Ishikawa (cell line): ENCODE measurements at regions not wholly inside any gene's neighbourhood (a gene's known extent, or its start where the extent isn't known, plus 50 kb on each side); places are given as distances from the start of the nearest gene placed in this dataset.

Experiments used
- CEBPB ChIP-seq: IDR thresholded peaks from 2 replicates; pipeline ENCODE4 v1.6.1; 2012
- CREB1 ChIP-seq: IDR thresholded peaks from 2 replicates; pipeline ENCODE4 v1.6.1; 2012; ENCODE audit warnings: low read depth
- EGR1 ChIP-seq: IDR thresholded peaks from 2 replicates; pipeline ENCODE4 v1.6.1; 2012
- EP300 ChIP-seq: IDR thresholded peaks from 2 replicates; pipeline ENCODE4 v1.6.1; 2012; ENCODE audit warnings: borderline replicate concordance
- FOXM1 ChIP-seq: IDR thresholded peaks from 2 replicates; pipeline ENCODE4 v1.6.1; 2012; ENCODE audit warnings: low read depth, borderline replicate concordance
- NFIC ChIP-seq: IDR thresholded peaks from 2 replicates; pipeline ENCODE4 v1.6.1; 2012
- RAD21 ChIP-seq: IDR thresholded peaks from 2 replicates; pipeline ENCODE4 v1.6.1; 2012; ENCODE audit warnings: low read depth
- TAF1 ChIP-seq: IDR thresholded peaks from 2 replicates; pipeline ENCODE4 v1.6.1; 2012; ENCODE audit warnings: low read depth, mild to moderate bottlenecking
- TCF12 ChIP-seq: IDR thresholded peaks from 2 replicates; pipeline ENCODE4 v1.6.1; 2012; ENCODE audit warnings: low read depth
- TEAD4 ChIP-seq: IDR thresholded peaks from 2 replicates; pipeline ENCODE4 v1.6.1; 2012
- YY1 ChIP-seq: IDR thresholded peaks from 2 replicates; pipeline ENCODE4 v1.6.1; 2012; ENCODE audit warnings: low read depth
- ZBTB7A ChIP-seq: IDR thresholded peaks from 2 replicates; pipeline ENCODE4 v1.6.1; 2012; ENCODE audit warnings: low read depth
- TF ChIP-seq, protein P1 (sequence below): IDR thresholded peaks from 2 replicates; pipeline ENCODE4 v1.6.1; 2012
- TF ChIP-seq, protein P2 (sequence below): IDR thresholded peaks from 2 replicates; pipeline ENCODE4 v1.6.1; 2012; ENCODE audit warnings: low read depth, mild to moderate bottlenecking
- TF ChIP-seq, protein P3 (sequence below): IDR thresholded peaks from 2 replicates; pipeline ENCODE4 v1.6.1; 2012

- no peak for TF ChIP-seq FOXM1
- no peak for TF ChIP-seq CREB1
- TF ChIP-seq RAD21, result no peak
- no peak for TF ChIP-seq TEAD4
- no peak for TF ChIP-seq EP300
- TF ChIP-seq, protein P1, sequence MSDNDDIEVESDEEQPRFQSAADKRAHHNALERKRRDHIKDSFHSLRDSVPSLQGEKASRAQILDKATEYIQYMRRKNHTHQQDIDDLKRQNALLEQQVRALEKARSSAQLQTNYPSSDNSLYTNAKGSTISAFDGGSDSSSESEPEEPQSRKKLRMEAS, result no peak
- TF ChIP-seq YY1, result no peak
- no peak for TF ChIP-seq TAF1
- TF ChIP-seq, protein P2, sequence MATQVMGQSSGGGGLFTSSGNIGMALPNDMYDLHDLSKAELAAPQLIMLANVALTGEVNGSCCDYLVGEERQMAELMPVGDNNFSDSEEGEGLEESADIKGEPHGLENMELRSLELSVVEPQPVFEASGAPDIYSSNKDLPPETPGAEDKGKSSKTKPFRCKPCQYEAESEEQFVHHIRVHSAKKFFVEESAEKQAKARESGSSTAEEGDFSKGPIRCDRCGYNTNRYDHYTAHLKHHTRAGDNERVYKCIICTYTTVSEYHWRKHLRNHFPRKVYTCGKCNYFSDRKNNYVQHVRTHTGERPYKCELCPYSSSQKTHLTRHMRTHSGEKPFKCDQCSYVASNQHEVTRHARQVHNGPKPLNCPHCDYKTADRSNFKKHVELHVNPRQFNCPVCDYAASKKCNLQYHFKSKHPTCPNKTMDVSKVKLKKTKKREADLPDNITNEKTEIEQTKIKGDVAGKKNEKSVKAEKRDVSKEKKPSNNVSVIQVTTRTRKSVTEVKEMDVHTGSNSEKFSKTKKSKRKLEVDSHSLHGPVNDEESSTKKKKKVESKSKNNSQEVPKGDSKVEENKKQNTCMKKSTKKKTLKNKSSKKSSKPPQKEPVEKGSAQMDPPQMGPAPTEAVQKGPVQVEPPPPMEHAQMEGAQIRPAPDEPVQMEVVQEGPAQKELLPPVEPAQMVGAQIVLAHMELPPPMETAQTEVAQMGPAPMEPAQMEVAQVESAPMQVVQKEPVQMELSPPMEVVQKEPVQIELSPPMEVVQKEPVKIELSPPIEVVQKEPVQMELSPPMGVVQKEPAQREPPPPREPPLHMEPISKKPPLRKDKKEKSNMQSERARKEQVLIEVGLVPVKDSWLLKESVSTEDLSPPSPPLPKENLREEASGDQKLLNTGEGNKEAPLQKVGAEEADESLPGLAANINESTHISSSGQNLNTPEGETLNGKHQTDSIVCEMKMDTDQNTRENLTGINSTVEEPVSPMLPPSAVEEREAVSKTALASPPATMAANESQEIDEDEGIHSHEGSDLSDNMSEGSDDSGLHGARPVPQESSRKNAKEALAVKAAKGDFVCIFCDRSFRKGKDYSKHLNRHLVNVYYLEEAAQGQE, result no peak
- TF ChIP-seq ZBTB7A, result no peak
- no peak for TF ChIP-seq EGR1
- no peak for TF ChIP-seq TCF12
- TF ChIP-seq, protein P3, sequence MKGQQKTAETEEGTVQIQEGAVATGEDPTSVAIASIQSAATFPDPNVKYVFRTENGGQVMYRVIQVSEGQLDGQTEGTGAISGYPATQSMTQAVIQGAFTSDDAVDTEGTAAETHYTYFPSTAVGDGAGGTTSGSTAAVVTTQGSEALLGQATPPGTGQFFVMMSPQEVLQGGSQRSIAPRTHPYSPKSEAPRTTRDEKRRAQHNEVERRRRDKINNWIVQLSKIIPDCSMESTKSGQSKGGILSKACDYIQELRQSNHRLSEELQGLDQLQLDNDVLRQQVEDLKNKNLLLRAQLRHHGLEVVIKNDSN, result no peak
- TF ChIP-seq CEBPB, result no peak
Measured at GRCh38 chr2:17441055-17441771, 77.0 kb downstream of the RAD51AP2 start.

DNA sequence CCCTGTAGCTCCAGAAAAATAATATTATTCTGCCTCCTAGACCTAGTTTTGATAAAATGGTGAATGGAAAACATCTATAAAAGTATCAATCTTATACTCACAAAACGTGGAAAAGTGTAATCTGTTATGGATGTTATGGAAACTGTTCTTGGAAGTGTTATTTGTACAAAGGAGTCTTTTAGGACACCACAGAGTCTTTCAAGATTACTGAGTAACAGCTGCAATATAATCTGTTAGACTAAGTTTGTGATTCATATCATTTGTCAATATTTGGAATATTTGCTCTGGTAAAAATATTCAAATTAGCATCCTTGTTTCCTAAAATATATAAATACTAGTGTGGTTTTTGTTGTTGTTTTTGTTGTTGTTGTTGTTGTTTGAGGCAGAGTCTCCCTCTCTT lies 87.9 kb downstream of the RAD51AP2 start:
- no peak for TF ChIP-seq FOXM1
- TF ChIP-seq, protein P3, result no peak
- no peak for TF ChIP-seq NFIC
- TF ChIP-seq, protein P2, result no peak
- no peak for TF ChIP-seq EP300
- TF ChIP-seq CREB1, result no peak
- TF ChIP-seq ZBTB7A, result no peak
- no peak for TF ChIP-seq TEAD4
- TF ChIP-seq YY1, result no peak
- no peak for TF ChIP-seq EGR1
- no peak for TF ChIP-seq CEBPB
- TF ChIP-seq TCF12, result no peak
- no peak for TF ChIP-seq TAF1
- TF ChIP-seq RAD21, result no peak

DNA sequence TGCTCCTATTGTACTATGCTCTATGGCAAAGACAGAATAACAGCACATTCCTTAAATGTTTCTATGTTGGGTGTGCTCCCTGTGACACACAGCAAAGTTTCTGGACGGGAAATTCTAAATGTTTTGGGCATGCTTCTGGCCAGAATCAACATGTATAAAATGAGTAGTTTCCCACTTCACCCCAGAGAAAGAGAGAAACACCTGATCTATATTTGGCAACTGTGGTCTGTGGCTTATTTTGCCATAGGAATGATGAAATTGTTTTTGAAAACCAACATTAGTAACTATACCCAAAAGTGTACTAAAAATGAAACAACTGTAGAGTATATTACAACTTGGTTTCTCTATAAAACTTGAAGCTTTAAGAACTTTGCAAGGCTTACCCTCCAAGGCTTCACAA lies 89.1 kb downstream of the RAD51AP2 start:
- TF ChIP-seq EGR1 (no peak), TEAD4 (no peak), CEBPB (no peak), YY1 (no peak), EP300 (no peak)
- TF ChIP-seq, protein P2, result no peak
- TF ChIP-seq, protein P3, result no peak

DNA sequence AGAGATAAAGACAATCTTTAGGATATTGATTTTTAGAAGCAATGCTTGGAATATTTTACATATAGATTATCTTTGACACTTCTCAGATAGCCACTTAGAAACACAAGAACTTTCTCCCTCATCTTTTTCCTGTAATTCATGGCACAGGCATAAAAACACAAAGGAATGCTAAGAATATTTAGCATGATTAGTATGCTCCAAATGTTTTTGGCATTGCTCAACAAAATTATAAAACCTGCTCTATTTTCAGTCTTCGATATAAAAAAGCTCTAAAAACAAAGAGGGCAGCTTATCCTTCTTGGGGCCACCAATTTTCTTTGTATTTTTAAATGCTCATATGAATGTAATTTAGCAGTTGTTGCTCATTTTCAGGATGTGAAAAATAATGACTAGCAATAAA lies 90.8 kb downstream of the RAD51AP2 start:
- TF ChIP-seq NFIC, result no peak
- TF ChIP-seq, protein P3, result no peak
